HEK293T (cell line): ENCODE measurements at regions not wholly inside any gene's neighbourhood (a gene's known extent, or its start where the extent isn't known, plus 50 kb on each side); places are given as distances from the start of the nearest gene placed in this dataset.

Experiments used
- ARNT ChIP-seq: fragments of 450-650 bp; IDR thresholded peaks from 2 replicates; pipeline ENCODE4 v1.6.1; 2017; ENCODE audit warnings: mild to moderate bottlenecking
- BHLHE40 ChIP-seq: fragments of 450-650 bp; IDR thresholded peaks from 2 replicates; pipeline ENCODE4 v1.6.1; 2016; ENCODE audit warnings: mild to moderate bottlenecking, moderate library complexity, borderline replicate concordance
- CTBP1 ChIP-seq: fragments of 450-650 bp; IDR thresholded peaks from 2 replicates; pipeline ENCODE4 v1.6.1; 2016; ENCODE audit warnings: borderline replicate concordance
- FOXA1 ChIP-seq: fragments of 450-650 bp; IDR thresholded peaks from 2 replicates; pipeline ENCODE4 v1.6.1; 2016; ENCODE audit warnings: mild to moderate bottlenecking
- FOXM1 ChIP-seq: fragments of 450-650 bp; IDR thresholded peaks from 2 replicates; pipeline ENCODE4 v1.6.1; 2017; ENCODE audit warnings: mild to moderate bottlenecking, borderline replicate concordance
- HDGF ChIP-seq: fragments of 450-650 bp; IDR thresholded peaks from 2 replicates; pipeline ENCODE4 v1.6.1; 2017; ENCODE audit warnings: antibody characterized with exemption, borderline replicate concordance
- L3MBTL2 ChIP-seq: fragments of 450-650 bp; conservative IDR thresholded peaks from 2 replicates; pipeline ENCODE4 v1.6.1; 2016; ENCODE audit warnings: mild to moderate bottlenecking
- NFRKB ChIP-seq: fragments of 450-650 bp; IDR thresholded peaks from 2 replicates; pipeline ENCODE4 v1.6.1; 2016; ENCODE audit warnings: mild to moderate bottlenecking, moderate library complexity
- SP1 ChIP-seq: fragments of 450-650 bp; IDR thresholded peaks from 2 replicates; pipeline ENCODE4 v1.6.1; 2017
- SUZ12 ChIP-seq: fragments of 450-650 bp; IDR thresholded peaks from 2 replicates; pipeline ENCODE4 v1.6.1; 2016; ENCODE audit warnings: mild to moderate bottlenecking
- TARDBP ChIP-seq: fragments of 450-650 bp; IDR thresholded peaks from 2 replicates; pipeline ENCODE4 v1.6.1; 2016
- ZNF384 ChIP-seq: fragments of 450-650 bp; IDR thresholded peaks from 2 replicates; pipeline ENCODE4 v1.6.1; 2016

GRCh38 chrX:8358302-8358701, 106.3 kb upstream of the VCX3B start:
- TF ChIP-seq FOXA1 (no peak), HDGF (no peak), SUZ12 (no peak), SP1 (no peak), L3MBTL2 (no peak), ZNF384 (no peak), TARDBP (no peak), BHLHE40 (no peak), ARNT (no peak), NFRKB (no peak), FOXM1 (no peak), CTBP1 (no peak)
